ENCODE measurements at regions not wholly inside any gene's neighbourhood (a gene's known extent, or its start where the extent isn't known, plus 50 kb on each side); places are given as distances from the start of the nearest gene placed in this dataset.

- no peaks in the 10 kb centered on the region for H3K9me3 ChIP-seq
- WGBS, 2 donors: 75 to 83% methylated on average over 6 of the region's 6 CpGs
- TF ChIP-seq CTCF (IDR thresholded peaks at IDR 0.05) (no peak), EP300 (IDR thresholded peaks at IDR 0.05) (no peak), POLR2AphosphoS5 (IDR thresholded peaks at IDR 0.05) (peak in 1 of 2 donors; percentile 9)
- no peak overlapping the region for H3K4me3 ChIP-seq
- DNase-seq: no peak
- H3K36me3 ChIP-seq: no peaks in the 10 kb centered on the region
- no peaks in the 10 kb centered on the region for H3K27me3 ChIP-seq
- H3K4me1 ChIP-seq: peaks cover 0 to 2% (median 0%) of the 10 kb centered on the region in 4 donors
- H3K27ac ChIP-seq: peak overlapping the region in 1 of 4 donors; percentile 21
- peak in 1 of 2 donors; percentile 38 for ATAC-seq (ENCODE audit: low FRiP score in 2 of 2)
These were observed 157.6 kb downstream of the ARL6IP6 start for GRCh38 chr2:152875701-152876695.

GRCh38 chr2:152874955-152875354 lies 156.5 kb downstream of the ARL6IP6 start:
- Histone ChIP-seq H3K36me3 (no peaks in the 10 kb centered on the region), H3K27me3 (no peaks in the 10 kb centered on the region), H3K4me3 (no peak overlapping the region), H3K9me3 (no peaks in the 10 kb centered on the region), H3K4me1 (peaks cover 0 to 2% (median 0%) of the 10 kb centered on the region in 4 donors), H3K27ac (no peak overlapping the region)
- WGBS, 2 donors: 84 to 85% methylated on average over 3 of the region's 3 CpGs
- DNase-seq (no peak), ATAC-seq (ENCODE audit: low FRiP score in 2 of 2) (no peak)
- no peak for TF ChIP-seq EP300 (IDR thresholded peaks at IDR 0.05)

DNA sequence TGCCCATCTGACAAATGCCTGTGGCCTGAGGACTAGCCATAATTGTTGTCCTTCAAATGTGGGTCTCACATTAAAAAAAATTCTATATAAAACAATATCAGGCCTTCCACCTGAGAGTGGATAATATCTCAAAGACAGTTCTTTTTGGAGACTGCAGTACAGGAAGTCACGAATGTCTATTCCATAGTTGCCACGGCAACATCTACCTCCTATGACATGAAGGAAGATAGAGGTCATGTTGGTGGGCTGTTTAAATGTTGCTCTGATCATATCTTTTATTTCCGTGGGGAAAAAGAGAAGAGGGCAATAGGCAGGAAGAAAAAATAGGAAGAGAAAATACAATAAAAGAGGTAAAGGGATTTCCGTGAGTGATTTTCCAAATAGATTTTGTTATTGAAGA lies 151.8 kb downstream of the ARL6IP6 start:
- Histone ChIP-seq H3K36me3 (no peaks in the 10 kb centered on the region), H3K4me3 (no peak overlapping the region), H3K4me1 (no peaks in the 10 kb centered on the region), H3K9me3 (no peaks in the 10 kb centered on the region), H3K27me3 (no peaks in the 10 kb centered on the region), H3K27ac (no peak overlapping the region)
- ATAC-seq (ENCODE audit: low FRiP score in 2 of 2): no peak
- DNase-seq: no peak
- no peak for TF ChIP-seq EP300 (IDR thresholded peaks at IDR 0.05)
- TF ChIP-seq CTCF (IDR thresholded peaks at IDR 0.05): no peak
- no peak for TF ChIP-seq POLR2A (IDR thresholded peaks at IDR 0.05)
- TF ChIP-seq POLR2AphosphoS5 (IDR thresholded peaks at IDR 0.05): no peak
- WGBS, 2 donors: 75 to 77% methylated on average over 4 of the region's 4 CpGs

DNA sequence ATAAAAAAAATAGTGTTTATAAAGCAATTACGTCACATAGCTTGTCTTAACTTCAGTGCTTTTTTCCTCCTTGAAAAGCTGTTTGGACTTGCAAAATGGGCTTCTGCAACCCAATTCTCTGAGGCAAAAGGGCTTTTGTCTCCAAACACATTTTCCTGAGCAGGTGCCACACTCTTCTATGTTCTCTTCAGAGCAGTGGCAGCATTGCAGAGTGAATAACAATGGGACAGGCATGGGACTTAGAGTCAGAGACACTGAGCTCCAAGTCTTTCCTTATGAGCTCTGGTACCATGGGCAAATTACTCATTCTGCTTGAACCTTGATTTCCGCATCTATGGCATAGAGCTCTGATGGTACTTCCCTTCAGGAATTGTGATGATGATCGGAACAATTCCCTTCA lies 149.0 kb downstream of the ARL6IP6 start:
- DNase-seq (no peak), ATAC-seq (ENCODE audit: low FRiP score in 2 of 2) (no peak)
- 83 to 94% methylated on average over 3 of the region's 3 CpGs for WGBS, 2 donors
- Histone ChIP-seq H3K27ac (no peak overlapping the region), H3K4me3 (no peak overlapping the region), H3K27me3 (no peaks in the 10 kb centered on the region), H3K4me1 (no peaks in the 10 kb centered on the region), H3K36me3 (no peaks in the 10 kb centered on the region), H3K9me3 (peaks cover 0 to 4% (median 1%) of the 10 kb centered on the region in 4 donors)
- no peak for TF ChIP-seq EP300 (IDR thresholded peaks at IDR 0.05)
- TF ChIP-seq CTCF (IDR thresholded peaks at IDR 0.05): no peak
- no peak for TF ChIP-seq POLR2AphosphoS5 (IDR thresholded peaks at IDR 0.05)
- no peak for TF ChIP-seq POLR2A (IDR thresholded peaks at IDR 0.05)

DNA sequence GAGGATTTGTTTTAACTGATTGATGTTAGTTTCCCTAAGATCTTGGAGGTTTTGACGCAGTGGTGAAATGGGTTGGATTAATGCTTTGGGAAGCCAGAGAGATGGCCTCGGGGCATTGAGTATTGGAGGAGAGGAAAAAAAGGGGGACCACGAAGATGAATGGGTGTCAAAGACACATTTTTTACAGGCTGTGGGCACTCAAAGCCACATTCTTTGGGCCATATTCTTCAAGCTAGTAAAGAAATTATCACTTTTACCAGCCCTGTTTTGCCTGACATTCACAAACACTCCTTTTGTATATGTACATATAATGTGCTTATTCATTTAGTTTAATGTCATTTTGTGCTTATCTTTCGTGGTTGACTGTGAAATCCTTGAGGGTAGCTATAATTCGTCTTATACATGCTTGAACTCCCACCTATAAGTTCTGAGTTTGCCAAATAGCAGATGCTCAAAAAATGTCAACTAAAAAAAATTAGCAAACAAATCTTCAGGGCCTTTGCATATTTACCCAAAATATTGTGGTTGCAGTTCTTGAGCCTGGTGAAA lies 146.3 kb downstream of the ARL6IP6 start:
- no peak overlapping the region for H3K4me3 ChIP-seq
- DNase-seq: no peak
- ATAC-seq (ENCODE audit: low FRiP score in 2 of 2): no peak
- WGBS, 2 donors: 61 to 74% methylated on average over 5 of the region's 5 CpGs
- H3K9me3 ChIP-seq: peaks cover 0 to 4% (median 1%) of the 10 kb centered on the region in 4 donors
- H3K4me1 ChIP-seq: no peaks in the 10 kb centered on the region
- TF ChIP-seq POLR2AphosphoS5 (IDR thresholded peaks at IDR 0.05) (no peak), POLR2A (IDR thresholded peaks at IDR 0.05) (no peak), EP300 (IDR thresholded peaks at IDR 0.05) (no peak), CTCF (IDR thresholded peaks at IDR 0.05) (no peak)
- H3K36me3 ChIP-seq: no peaks in the 10 kb centered on the region
- H3K27me3 ChIP-seq: no peaks in the 10 kb centered on the region
- H3K27ac ChIP-seq: no peak overlapping the region
